Testis (tissue), 2 donors: ENCODE measurements at regions not wholly inside any gene's neighbourhood (a gene's known extent, or its start where the extent isn't known, plus 50 kb on each side); places are given as distances from the start of the nearest gene placed in this dataset.

Experiments
- DNase-seq: peaks from one replicate; pipeline ENCODE4 v3.0.0-alpha.2; 2019
- H3K27ac ChIP-seq, 2 donors: fragments of 200-600 bp; sonication (generic); one replicate each; pipeline ENCODE4 v1.5.1; 2019
- H3K27me3 ChIP-seq: fragments of 200-600 bp; sonication (generic); one replicate; pipeline ENCODE4 v1.5.1; 2019
- H3K36me3 ChIP-seq: fragments of 200-600 bp; sonication (generic); one replicate; pipeline ENCODE4 v1.5.1; 2017; ENCODE audit warnings: low read depth; ENCODE audit errors: missing control alignments
- H3K4me1 ChIP-seq: fragments of 200-600 bp; sonication (generic); one replicate; pipeline ENCODE4 v1.5.1; 2019
- H3K4me3 ChIP-seq, 2 donors: fragments of 200-600 bp; sonication (generic); one replicate each; pipeline ENCODE4 v1.5.1; 2017 to 2019
- H3K9me3 ChIP-seq: fragments of 200-600 bp; sonication (generic); one replicate; pipeline ENCODE4 v1.5.1; 2017
- CTCF ChIP-seq, 3 experiments: fragments of 450-650 bp in 2 of 3; fragments of 200-600 bp in 1 of 3; sonication (generic) in 1 of 3; IDR thresholded peaks; one replicate each; pipeline ENCODE4 v1.5.1; 2016 to 2019; ENCODE audit warnings: antibody characterized with exemption in 3 of 3, mild to moderate bottlenecking in 2 of 3, moderate library complexity in 1 of 3
- POLR2A ChIP-seq: fragments of 450-650 bp; IDR thresholded peaks from one replicate; pipeline ENCODE4 v1.6.1; 2017; ENCODE audit warnings: antibody characterized with exemption, mild to moderate bottlenecking, moderate library complexity
- WGBS, 2 donors: methylation state at CpG; one replicate each; pipeline ENCODE4 v1.1.5; 2018; 5-methylcytosine and 5-hydroxymethylcytosine counted together
- intact Hi-C: fragments of 100-400 bp; cut with DNase I; formaldehyde crosslinking; loops from one replicate; pipeline ENCODE4 v1.15.1; 2023; ENCODE audit warnings: low total_unique reads

- no peaks in the 10 kb centered on the region for H3K9me3 ChIP-seq
- H3K27me3 ChIP-seq, result no peaks in the 10 kb centered on the region
- H3K4me1 ChIP-seq, result no peaks in the 10 kb centered on the region
- intact Hi-C loops, result no loop called here
- DNase-seq, result no peak
- TF ChIP-seq CTCF (IDR thresholded peaks at IDR 0.05) (no peak), POLR2A (no peak)
- 75 to 96% methylated on average over 5 of the region's 5 CpGs for WGBS, 2 donors
- no peaks in the 10 kb centered on the region for H3K36me3 ChIP-seq
- H3K4me3 ChIP-seq, result no peak overlapping the region
- no peak overlapping the region for H3K27ac ChIP-seq
Observed at GRCh38 chr2:41894563-41895333, 153.1 kb upstream of the PKDCC start.

GRCh38 chr2:41895334-41895664, 152.5 kb upstream of the PKDCC start:
- H3K9me3 ChIP-seq, result no peaks in the 10 kb centered on the region
- TF ChIP-seq CTCF (IDR thresholded peaks at IDR 0.05), result no peak
- no peak for TF ChIP-seq POLR2A
- no peak overlapping the region for H3K4me3 ChIP-seq
- DNase-seq, result no peak
- no peaks in the 10 kb centered on the region for H3K27me3 ChIP-seq
- no peaks in the 10 kb centered on the region for H3K4me1 ChIP-seq
- 85 to 93% methylated on average over 1 of the region's 1 CpG for WGBS, 2 donors
- H3K36me3 ChIP-seq, result no peaks in the 10 kb centered on the region
- no peak overlapping the region for H3K27ac ChIP-seq
- intact Hi-C loops, result no loop called here

GRCh38 chr2:41896186-41896846, 151.5 kb upstream of the PKDCC start:
- no peaks in the 10 kb centered on the region for H3K36me3 ChIP-seq
- H3K4me3 ChIP-seq, result no peak overlapping the region
- no peak for DNase-seq
- H3K9me3 ChIP-seq, result no peaks in the 10 kb centered on the region
- H3K27me3 ChIP-seq, result no peaks in the 10 kb centered on the region
- WGBS, 2 donors, result 78 to 84% methylated on average over 5 of the region's 5 CpGs
- H3K4me1 ChIP-seq, result no peaks in the 10 kb centered on the region
- no peak overlapping the region for H3K27ac ChIP-seq
- intact Hi-C loops, result no loop called here
- no peak for TF ChIP-seq CTCF (IDR thresholded peaks at IDR 0.05)
- TF ChIP-seq POLR2A, result no peak

- DNase-seq, result no peak
- H3K27ac ChIP-seq, result no peak overlapping the region
- H3K4me1 ChIP-seq, result no peaks in the 10 kb centered on the region
- no peaks in the 10 kb centered on the region for H3K27me3 ChIP-seq
- no peaks in the 10 kb centered on the region for H3K36me3 ChIP-seq
- TF ChIP-seq POLR2A, result no peak
- no peak for TF ChIP-seq CTCF (IDR thresholded peaks at IDR 0.05)
- H3K9me3 ChIP-seq, result no peaks in the 10 kb centered on the region
- intact Hi-C loops, result no loop called here
- 90 to 91% methylated on average over 2 of the region's 2 CpGs for WGBS, 2 donors
- no peak overlapping the region for H3K4me3 ChIP-seq
Observed at GRCh38 chr2:41899189-41899588, 148.6 kb upstream of the PKDCC start.
